Testis (tissue), 2 donors: ENCODE measurements at regions not wholly inside any gene's neighbourhood (a gene's known extent, or its start where the extent isn't known, plus 50 kb on each side); places are given as distances from the start of the nearest gene placed in this dataset.

Experiments
- POLR2A ChIP-seq: fragments of 450-650 bp; IDR thresholded peaks from one replicate; pipeline ENCODE4 v1.6.1; 2017; ENCODE audit warnings: antibody characterized with exemption, mild to moderate bottlenecking, moderate library complexity
- TF ChIP-seq, protein P1 (sequence below), 3 experiments: fragments of 450-650 bp in 2 of 3; fragments of 200-600 bp in 1 of 3; sonication (generic) in 1 of 3; IDR thresholded peaks; one replicate each; pipeline ENCODE4 v1.5.1; 2016 to 2019; ENCODE audit warnings: antibody characterized with exemption in 3 of 3, mild to moderate bottlenecking in 2 of 3, moderate library complexity in 1 of 3

DNA sequence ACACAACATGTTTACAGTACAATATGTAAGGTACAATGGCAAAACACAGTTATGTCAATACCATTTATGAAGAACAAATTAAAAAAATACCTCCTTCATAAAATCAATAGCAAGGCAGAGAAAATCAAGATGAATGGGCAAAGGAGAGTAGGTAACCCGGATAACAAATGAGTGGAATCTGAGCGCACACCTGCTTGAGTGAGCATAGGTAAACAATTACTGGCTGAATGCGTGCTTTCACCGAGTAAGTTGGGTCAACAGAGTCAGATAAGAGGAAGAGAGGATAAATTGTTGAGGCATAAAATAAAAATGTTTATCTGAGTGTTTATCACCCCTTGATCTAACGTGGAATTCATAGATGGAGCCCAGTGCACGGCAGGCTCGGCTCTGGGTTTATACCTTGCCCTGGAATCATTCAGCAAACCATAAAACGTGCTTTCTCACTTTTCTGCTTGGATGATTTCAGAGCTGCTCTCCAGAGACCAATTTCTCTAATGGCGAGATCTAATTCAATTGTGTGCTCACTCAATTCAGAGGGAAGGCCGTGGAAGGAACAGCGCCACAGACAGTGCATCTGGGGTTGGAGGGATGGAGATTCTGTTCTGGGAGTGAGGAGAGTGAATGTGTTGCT lies 224.8 kb upstream of the MAP3K7 start:
- TF ChIP-seq POLR2A, result no peak
- TF ChIP-seq, protein P1, sequence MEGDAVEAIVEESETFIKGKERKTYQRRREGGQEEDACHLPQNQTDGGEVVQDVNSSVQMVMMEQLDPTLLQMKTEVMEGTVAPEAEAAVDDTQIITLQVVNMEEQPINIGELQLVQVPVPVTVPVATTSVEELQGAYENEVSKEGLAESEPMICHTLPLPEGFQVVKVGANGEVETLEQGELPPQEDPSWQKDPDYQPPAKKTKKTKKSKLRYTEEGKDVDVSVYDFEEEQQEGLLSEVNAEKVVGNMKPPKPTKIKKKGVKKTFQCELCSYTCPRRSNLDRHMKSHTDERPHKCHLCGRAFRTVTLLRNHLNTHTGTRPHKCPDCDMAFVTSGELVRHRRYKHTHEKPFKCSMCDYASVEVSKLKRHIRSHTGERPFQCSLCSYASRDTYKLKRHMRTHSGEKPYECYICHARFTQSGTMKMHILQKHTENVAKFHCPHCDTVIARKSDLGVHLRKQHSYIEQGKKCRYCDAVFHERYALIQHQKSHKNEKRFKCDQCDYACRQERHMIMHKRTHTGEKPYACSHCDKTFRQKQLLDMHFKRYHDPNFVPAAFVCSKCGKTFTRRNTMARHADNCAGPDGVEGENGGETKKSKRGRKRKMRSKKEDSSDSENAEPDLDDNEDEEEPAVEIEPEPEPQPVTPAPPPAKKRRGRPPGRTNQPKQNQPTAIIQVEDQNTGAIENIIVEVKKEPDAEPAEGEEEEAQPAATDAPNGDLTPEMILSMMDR (IDR thresholded peaks at IDR 0.05), result no peak
